ENCODE measurements at regions not wholly inside any gene's neighbourhood (a gene's known extent, or its start where the extent isn't known, plus 50 kb on each side); places are given as distances from the start of the nearest gene placed in this dataset.
"Not testable (repeated sequence)": the region's sequence is repeated elsewhere in the genome, so short reads cannot be mapped to it uniquely, and the experiment has no call there.

DNA sequence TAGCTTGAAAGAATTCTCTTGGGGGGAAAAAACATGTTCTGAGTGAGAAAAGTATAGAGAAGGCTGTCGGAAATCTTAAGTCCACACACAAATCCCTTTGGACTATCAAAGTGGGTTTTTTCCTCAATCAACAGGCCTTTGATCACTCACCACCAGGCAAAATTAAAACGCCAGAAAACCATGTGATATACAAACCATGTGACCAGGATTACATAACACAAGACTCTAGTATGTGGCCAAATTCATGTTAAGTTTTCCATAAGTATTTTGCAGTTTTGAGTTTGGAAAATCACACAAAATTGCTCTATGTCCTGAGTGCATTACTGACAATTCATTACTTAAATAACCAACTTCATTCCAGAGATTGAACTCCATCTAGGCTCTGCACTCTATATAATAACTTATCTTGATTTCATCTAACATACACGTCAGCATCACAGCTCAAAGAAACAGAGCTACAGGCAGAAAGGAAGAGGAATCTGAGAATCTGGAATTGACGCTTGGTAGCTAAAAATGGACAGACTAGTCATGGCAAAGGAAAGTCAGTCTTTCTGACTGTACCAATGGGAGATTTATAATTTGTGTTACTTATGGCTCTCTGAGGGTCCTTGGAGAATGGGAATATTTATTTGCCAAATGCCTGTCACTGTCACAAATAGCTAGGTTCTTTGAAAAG lies 383.5 kb downstream of the SFMBT2 start:
- DNase-seq = no peak

DNA sequence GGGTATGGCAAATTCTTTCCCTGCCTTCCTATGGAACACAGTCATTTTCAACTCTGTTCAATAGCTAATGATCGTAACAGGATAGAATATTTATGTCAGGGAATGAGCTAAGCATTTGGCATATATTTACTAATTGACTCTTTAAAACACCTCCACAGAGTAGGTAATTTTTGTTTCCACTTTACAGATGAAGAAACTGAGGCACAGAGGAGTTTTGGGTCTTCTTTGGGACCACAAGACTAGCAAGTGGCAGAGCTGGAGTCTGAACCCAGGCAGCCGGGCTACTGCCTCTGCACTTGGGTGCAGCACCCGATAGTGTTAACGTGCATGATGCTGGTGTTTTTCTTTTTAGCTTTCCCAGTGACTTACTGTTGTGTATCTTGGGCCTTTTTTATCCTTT lies 384.0 kb downstream of the SFMBT2 start:
- DNase-seq = no peak

DNA sequence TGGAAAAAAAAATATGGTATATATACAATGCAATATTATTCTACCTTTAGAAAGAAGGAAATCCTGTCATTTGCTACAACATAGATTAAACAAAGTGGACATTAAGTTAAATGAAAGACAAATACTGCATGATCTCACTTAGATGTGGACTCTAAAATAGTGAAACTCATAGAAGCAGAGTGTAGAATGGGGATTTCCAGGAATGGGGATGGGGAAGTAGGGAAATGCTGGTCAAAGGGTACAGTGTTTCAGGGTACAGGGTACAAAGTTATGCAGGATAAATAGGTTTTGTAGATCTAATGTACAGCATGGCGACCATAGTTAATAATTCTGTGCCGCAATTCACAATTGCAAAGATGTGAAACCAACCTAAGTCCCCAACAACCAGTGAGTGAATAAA lies 385.5 kb downstream of the SFMBT2 start:
- DNase-seq = no peak

DNA sequence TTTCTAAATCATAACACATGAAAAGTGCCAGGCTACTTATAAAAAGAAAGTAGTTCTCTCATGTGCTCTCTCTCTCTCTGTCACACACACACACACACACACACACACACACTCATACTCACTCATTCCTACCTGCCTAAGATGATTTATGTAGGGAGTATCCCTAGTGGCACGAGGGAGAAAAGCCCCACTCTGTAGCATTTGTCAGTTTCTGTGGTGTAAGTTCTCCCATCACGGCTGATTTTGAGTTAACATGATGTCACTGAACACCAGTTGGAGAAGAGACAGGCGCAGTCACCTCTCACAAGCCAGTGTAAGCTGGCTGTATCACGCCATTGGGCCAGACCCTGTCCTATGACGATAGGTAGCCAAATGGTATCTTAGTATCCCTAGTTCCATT lies 395.4 kb downstream of the SFMBT2 start:
- DNase-seq = no peak

DNA sequence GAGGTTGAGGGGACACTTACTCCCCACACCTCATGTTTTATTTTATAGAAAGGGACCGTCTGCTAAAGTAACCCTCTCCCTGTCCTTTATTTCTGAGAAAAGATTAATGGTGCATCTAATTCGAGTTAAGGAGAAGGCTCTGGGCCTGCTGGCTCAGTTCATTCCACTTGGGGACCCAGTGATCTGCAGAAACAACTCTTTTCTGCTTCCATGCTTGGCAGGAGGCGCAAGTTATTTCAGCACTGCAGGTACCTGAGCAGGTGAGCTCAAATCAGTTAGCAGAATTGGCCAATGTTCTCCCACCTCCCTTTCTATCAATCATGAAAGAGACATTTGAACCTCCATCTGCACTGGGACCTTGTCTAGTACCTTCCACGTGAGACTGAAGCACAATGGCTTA lies 396.1 kb downstream of the SFMBT2 start:
- DNase-seq = no peak

DNA sequence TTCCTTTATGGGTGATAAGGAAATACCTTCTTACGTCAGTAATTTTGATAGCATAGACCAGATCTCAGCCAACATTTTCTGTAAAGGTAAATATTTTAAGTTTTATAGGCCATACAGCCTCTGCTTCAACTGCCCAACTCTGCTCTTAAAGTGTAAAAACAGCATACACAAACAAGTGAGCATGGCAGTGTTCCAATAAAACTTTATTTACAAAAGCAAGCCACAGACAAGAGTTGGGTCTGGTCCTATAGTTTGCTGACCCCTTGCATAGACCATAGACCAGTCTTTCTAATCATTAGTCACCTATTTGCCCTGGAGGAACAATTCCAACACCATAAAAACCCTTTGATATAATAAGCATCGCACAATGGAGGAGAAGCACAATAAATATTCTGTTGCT lies 398.8 kb downstream of the SFMBT2 start:
- DNase-seq = no peak

DNA sequence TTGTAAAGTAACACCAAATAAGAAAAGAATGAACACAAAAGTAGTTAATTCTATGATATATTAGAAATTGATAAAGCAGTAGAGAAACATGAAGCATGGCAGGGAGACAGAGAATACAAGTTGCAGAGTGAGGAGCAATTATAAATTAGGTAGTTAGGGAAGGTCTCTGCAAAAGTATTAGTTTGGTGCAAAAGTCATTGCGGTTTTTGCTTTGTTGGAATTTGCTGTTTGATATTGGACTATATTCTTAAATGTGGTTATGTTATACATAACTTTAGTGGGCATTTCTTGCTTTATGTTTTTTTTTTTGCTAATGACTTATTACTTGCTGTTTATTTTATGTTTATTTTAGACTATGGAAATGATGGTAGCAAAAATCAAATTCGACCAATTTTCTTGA lies 402.2 kb downstream of the SFMBT2 start:
- DNase-seq = no peak

DNA sequence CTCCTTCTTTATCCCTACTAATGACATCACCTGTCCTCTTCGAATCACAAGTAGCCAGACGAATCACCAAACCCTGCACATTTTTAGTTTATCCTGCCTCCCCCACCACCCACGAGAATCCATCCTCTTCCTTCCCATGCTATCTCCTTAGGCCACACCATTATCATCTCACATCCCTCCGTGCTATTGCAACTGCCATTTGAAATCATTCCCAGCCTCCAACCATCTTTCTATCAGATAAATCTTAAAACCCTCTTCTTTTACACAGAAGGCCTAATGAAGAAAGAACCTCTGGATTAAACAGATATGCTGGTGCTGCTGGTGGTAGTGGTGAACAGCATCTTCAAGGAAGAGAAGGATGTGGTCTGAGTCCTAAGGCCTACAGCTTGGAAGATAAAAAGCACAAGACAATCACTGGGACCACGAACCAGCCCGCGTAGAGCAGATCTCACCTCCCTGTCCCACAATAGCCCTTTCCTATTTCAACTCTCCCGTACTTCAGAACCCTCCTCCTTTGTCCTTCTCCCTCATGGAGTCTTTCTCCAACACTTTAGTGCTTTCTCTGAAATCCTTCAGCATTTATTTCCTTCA lies 403.1 kb downstream of the SFMBT2 start:
- no peak for DNase-seq

DNA sequence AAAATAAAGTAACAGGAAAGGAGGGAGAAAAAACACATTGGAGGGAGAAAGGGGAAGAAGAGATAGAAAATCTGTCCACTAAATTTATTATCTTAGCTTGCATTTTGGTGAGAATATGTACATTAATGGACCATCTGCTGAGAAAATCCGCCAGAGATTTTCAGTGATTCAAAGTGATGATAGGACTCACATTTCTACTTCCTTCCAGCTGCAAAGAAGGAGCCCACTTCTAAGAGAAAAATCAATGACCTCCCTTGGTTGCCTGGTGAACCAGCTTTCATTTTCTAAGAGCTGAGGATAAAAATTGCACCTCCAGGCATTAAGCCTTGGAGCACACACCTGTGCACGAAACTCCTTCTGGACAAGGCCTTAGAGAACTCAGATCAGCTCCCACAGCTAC lies 404.3 kb downstream of the SFMBT2 start:
- no peak for DNase-seq

DNA sequence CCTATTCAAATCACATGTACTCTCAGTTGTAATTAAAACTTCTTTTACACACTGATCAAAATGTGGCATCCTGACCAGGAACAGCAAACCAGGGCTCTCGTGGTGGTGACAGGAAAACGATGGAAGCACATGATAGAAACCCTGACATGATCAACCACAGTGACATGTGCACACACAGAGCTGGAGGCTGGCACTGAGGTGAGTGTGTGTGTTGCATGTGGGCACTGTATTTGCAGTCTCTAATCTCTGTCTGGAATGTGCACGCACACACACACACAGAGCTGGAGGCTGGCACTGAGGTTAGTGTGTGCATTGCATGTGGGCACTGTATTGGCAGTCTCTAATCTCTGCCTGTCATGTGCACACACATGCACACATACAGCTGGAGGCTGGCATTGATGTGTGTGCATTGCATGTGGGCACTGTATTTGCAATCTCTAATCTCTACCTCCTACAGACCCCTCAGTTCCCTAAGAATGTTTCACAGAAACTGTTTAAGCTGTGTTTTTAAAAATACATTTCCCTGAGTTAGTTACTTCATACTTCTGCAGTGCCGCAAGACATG lies 406.9 kb downstream of the SFMBT2 start:
- no peak for DNase-seq

DNA sequence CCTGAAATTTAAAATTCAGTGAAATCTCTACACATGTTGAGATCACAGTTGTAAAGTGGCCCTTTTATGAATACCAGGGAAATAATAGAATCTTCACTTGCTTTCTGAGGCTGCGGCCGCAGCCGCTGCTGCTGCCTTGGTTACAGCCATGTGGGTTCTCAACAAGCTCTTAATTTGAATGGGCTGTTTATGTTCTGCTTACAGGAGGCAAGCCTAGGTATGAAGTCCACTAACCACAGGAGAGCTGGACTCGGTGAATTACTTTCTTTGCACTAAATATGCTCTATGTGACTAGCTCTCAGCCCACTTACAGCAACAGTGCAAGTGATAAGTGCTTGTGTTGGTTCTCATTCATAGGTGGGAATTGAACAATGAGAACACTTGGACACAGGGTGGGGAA lies 410.8 kb downstream of the SFMBT2 start:
- no peak for DNase-seq

DNA sequence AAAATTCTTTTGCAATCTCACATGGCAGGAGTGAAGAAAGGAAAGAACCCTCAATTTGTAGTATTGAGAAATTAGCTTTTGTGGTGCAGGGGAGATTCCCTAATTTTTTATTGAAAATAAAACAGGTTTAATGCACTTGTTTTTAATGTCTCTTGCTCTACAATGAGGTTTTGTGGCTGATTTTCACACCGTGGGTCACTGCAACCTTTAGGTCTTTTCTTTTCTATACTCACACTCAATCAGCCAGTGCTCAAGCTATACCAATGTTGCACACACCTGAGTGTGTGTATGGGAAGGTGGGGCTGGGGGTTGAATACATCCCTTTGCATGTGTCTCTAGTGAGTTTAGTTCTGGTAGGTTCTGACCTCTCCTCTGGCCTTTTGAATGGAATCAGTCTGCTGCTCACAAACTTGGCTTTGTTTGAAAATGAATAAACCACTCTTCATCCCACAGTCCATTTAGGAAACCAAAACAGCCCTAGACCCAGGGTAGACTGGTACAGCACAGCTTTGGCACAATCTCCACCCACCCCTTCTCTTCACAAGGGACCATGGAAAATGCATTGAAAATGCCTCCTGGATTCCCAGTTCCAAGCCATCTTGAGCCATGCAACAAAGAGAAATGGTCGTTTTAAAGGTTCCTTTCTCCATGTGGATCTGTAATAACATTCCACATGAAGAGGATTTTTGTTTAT lies 411.5 kb downstream of the SFMBT2 start:
- no peak for DNase-seq

DNA sequence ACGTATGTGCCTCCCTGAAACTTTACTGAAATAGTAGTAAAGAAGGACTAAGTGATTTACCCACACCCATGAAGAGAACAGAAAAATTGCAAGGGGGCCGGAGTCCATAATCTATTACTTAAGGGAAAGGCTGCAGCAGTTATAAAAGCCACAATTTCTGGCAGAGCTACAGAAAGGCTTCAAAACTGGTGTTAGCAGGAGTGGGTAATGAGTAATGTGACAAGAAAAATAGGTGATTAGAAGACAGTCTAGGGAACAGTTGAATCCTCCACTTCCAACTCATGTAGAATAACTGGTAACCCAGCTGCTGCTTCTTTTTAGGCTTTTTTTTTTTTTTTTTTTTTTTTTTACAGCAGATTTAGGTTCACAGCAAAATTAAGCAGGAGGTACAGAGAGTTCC lies 413.3 kb downstream of the SFMBT2 start:
- no peak for DNase-seq

DNA sequence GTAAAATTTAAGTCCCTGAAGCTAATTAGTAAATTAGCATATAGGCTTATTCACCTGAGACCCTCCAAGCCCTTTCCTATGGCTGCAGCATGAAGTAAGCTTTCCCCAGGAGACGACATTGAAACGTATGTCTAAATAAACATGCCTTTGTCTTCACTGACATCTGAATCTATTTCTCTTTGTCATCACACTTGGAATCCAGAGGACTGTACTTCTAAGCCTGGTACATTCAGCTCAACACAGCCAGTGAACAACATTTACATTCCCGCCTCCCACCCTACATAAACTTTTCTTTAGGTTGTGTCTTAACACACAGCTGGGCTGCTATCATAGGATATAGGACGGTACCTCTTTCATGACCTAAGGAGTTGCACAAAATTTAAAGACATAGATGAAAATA lies 414.4 kb downstream of the SFMBT2 start:
- no peak for DNase-seq

DNA sequence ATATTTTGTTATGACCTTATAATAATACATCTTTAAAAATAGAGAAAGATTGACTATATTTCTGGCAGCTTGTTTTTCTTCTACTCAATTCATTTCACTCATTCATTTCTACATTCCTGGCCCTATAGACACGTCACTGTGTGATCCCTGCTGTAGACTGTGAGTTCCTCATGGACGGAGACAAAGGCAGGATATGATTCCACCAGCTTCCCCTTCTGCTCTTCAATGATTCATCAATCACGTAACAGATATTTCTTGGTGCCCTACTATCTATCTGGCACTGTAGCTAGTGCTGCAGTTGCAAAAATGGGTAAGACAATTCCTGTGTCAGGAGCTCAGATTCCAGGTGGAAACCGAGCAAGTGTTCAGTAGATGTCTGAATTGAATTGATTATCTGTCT lies 415.0 kb downstream of the SFMBT2 start:
- DNase-seq = no peak

DNA sequence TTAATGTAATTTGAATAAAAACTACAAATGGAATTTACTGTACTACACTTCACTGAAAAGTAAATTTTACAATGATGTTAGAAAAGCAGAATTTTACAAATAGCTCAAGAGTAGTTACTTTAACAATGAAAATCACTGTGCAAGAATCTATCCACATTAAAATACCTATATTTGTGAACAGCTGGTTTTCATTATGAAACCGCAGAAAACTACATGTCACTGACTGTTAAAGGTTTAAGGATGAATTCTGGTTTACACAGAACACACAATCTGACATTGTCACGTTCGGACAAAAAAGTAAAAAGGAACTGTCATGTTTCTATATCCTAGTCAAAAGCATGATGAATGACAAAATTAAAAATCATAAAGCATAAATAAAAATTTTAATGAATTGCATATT lies 415.3 kb upstream of the PRKCQ start:
- DNase-seq = no peak

DNA sequence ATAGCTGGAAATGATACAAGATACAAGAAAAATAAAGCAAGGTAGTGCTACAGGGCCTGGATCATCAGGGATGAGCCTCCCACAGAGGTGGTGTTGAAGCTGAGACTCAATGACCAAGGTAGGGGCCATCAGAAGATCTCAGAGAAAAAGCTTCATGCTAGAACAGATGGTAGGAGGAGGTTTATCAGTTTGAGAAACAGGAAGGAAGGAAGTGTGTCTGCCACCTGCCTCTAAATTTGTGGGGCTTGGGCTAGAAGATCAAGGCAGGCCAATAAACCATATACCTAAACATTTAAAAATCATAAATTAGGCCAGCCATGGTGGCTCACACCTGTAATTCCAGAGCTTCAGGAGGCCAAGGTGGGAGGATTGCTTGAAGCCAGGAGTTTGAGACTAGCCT lies 410.8 kb upstream of the PRKCQ start:
- no peak for DNase-seq

DNA sequence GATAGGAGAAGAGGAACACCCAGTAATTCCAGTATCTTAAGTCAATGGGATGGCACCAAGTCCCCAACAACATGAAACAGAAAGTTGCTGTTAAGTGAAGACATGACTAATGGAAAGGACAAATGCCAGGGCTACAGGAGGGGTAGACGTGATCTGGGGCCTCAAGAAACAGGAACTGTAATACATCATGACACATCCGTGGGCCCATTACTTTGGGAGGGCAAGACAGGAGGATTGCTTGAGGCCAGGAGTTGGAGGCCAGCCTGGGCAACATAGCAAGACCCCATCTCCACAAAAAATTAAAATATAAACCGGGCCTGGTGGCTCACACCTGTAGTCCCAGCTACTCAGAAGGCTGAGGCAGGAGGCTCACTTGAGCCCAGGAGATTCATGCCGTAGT lies 408.6 kb upstream of the PRKCQ start:
- no peak for DNase-seq

DNA sequence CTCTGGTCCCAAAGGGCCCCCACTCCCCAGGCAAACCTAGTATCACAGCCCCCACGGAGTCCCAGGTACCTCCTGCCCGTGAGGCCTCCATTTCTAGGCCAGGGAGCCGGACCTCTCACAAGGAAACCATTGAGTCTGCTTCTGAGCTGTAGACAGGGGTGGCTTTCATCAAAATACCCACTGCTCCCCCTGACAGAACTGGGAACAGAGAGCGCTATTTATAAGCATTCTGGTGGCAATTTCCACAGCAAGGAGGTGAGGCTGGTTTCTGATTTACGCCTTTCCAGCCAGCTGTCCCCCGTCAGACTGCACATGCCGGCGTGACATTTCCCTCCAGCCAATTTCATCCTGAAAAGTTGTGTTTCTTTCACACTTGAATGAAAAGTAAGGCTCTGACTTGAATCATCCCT lies 407.5 kb upstream of the PRKCQ start:
- DNase-seq = no peak

DNA sequence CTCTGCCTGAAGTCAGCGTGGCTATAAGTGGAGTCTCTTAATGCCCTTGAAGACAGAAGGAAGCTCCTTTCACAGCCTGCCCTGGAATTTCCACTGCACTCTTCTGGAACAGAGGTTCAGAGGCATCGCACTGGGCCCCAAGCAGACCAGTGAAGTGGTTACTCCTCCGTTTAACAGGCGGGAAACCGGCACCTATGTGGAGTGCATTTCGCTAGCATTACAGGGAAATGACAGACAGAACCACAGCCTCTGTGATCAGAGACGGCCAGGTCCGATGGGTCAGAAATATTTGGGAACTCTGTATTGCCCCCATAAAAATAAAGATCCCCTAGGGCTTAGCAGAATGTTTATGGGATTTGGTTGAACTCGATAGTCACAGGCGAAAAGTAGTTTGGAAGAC lies 406.9 kb upstream of the PRKCQ start:
- DNase-seq = no peak

DNA sequence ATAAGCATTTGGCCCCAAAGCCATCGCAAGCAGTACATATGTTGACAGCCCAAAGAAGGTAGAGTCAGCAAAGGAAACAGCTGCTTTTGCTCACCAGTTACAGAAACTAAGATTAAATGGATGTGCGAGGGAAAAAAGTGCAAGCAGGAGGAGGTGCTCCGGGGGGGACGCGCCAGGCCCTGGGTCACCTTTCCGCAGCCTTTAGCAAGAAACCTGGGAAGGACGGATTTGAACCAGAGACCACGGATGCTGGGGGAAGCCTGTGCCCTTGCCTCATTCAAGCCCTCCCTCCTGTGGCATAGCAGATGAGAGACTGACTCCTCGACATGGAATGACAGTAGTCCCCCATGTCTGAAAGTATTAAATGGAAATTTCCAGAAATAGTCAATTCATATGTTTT lies 405.6 kb upstream of the PRKCQ start:
- no peak for DNase-seq

DNA sequence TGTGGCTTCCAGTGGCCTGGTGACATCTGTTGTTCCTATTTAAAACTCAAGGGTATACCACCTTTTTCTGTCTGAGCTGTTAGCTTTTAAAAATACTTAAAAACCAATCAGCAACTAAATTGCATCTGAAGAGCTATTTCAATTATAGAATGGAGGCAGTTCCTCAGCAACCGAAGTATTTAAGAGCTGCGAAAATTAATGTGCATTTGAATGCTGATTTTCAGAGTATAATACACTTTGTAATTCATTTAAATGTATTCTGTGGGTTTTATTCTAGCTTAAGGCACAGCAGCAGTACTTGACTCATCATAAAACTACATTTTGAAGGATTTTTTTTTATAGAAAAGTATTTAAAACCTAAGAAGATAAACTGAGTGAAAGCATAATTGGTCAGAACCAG lies 404.9 kb upstream of the PRKCQ start:
- no peak for DNase-seq

DNA sequence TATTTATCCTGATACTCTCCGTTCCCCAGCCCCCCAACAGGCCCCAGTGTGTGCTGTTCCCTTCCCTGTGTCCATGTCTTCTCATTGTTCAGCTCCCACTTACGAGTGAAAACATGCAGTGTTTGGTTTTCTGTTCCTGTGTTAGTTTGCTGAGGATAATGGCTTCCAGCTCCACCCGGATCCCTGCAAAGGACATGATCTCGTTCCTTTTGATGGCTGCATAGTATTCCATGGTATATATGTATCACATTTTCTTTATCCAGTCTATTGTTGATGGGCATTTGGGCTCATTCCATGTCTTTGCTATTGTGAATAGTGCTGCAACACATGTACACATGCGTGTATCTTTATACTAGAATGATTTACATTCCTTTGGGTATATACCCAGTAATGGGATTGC lies 403.9 kb upstream of the PRKCQ start:
- not testable (repeated sequence) for DNase-seq

DNA sequence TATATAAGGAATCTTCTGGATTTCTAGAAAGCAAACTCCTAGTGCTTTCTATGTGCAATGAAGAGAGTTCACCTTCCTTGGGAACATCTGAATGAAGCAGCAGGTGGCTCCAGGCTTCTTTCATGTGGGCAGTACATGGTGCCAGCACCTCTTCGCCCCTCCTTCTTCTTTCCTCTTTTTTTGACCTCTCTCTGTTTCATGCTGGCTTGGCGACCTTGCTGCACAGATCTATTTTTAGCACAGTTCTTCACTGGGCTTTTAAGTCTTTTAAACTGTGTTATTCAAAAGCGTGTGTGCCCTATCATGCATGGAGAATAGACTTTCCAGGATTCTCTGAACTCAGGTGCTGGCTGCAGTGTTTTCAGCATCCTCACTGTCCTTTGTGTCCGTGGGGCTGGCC lies 400.3 kb upstream of the PRKCQ start:
- no peak for DNase-seq
